ENCODE measurements at regions not wholly inside any gene's neighbourhood (a gene's known extent, or its start where the extent isn't known, plus 50 kb on each side); places are given as distances from the start of the nearest gene placed in this dataset.
A peak's percentile ranks its signal among the peaks of the same experiment; 100 is the strongest.

- Histone ChIP-seq H2AFZ (ENCODE audit: low read depth, low read length, poor library complexity, severe bottlenecking) (peak overlapping the region; percentile 39), H3K9me3 (ENCODE audit: control insufficient read depth in 1 of 2, insufficient read depth in 1 of 2, low read depth in 1 of 2, low read length in 2 of 2) (no peaks in the 10 kb centered on the region), H3K27me3 (ENCODE audit: insufficient read depth, low read length) (no peaks in the 10 kb centered on the region), H4K20me1 (ENCODE audit: insufficient read depth) (no peaks in the 10 kb centered on the region), H3K79me2 (ENCODE audit: insufficient read depth, low read length) (no peaks in the 10 kb centered on the region), H3K4me1 (ENCODE audit: control insufficient read depth in 1 of 2, insufficient read depth in 2 of 2, low read length in 2 of 2) (peaks cover 4 to 32% of the 10 kb centered on the region in 2 experiments; a peak in 2 of 4 replicates), H3K36me3 (ENCODE audit: control insufficient read depth in 1 of 2, insufficient read depth in 2 of 2, low read length in 2 of 2) (no peaks in the 10 kb centered on the region), H3K4me2 (ENCODE audit: low read length) (peak overlapping the region; percentile 45), H3K4me3 (replicated peaks in 1 of 2; ENCODE audit: low read depth in 1 of 2, low read length in 2 of 2) (no peak overlapping the region), H3K9me2 (ENCODE audit: insufficient read depth) (no peaks in the 10 kb centered on the region), H3K9ac (ENCODE audit: low read length) (no peak overlapping the region), H3K27ac (ENCODE audit: low read depth, low read length) (no peak overlapping the region)
- ChIA-PET RAD21 (ENCODE audit: low non-redundant PET in 1 of 2, low total read pairs in 2 of 2, uncharacterized antibody in 2 of 2, unreplicated experiment in 2 of 2) (no interaction called here), CTCF (no interaction called here), POLR2A (no interaction called here)
- DNase-seq (ENCODE audit: low read depth, low spot score) (peak; percentile 33), ATAC-seq (peak; percentile 52)
- TF ChIP-seq FOSL1 (IDR thresholded peaks at IDR 0.05; ENCODE audit: low read depth) (peak; percentile 94), SP1 (IDR thresholded peaks at IDR 0.05; ENCODE audit: low read depth) (peak; percentile 55), JUND (IDR thresholded peaks at IDR 0.05) (peak; percentile 77), TCF7L2 (IDR thresholded peaks at IDR 0.05; ENCODE audit: borderline replicate concordance, extremely low read depth, insufficient read depth, insufficient read length) (peak; percentile 66), SRF (IDR thresholded peaks at IDR 0.05; ENCODE audit: low read depth) (0 out of 2 replicates have a peak, but pooled peaks have one; percentile 50), CBX3 (IDR thresholded peaks at IDR 0.05; ENCODE audit: low read depth) (peak; percentile 58), YY1 (IDR thresholded peaks at IDR 0.05; ENCODE audit: extremely low read depth, insufficient replicate concordance, low read depth, low read length) (no peak), SIN3A (IDR thresholded peaks at IDR 0.05; ENCODE audit: low read depth) (no peak; the same call in 1 of the 2 replicates), REST (IDR thresholded peaks at IDR 0.05; ENCODE audit: low read depth) (no peak), CEBPB (IDR thresholded peaks at IDR 0.05; ENCODE audit: low read depth) (peak; percentile 80), POLR2AphosphoS5 (IDR thresholded peaks at IDR 0.05; ENCODE audit: low read depth, low read length) (0 out of 2 replicates have a peak, but pooled peaks have one; percentile 19)
- no TSS peak for BruUV-seq (replicated peaks)
- intact Hi-C loops (cut with micrococcal nuclease), result no loop called here
Measured at GRCh38 chr12:19712041-19712440, 272.7 kb downstream of the AEBP2 start.
